Left ventricle myocardium inferior (tissue), 1 donor: ENCODE measurements at regions not wholly inside any gene's neighbourhood (a gene's known extent, or its start where the extent isn't known, plus 50 kb on each side); places are given as distances from the start of the nearest gene placed in this dataset.

Experiments
- DNase-seq: peaks from one replicate; pipeline ENCODE4 v3.0.0-alpha.2; 2020
- H3K27ac ChIP-seq: fragments of 200-600 bp; replicated peaks from 2 replicates; pipeline ENCODE4 v1.8.0; 2021
- H3K27me3 ChIP-seq: fragments of 200-600 bp; 2 replicates; pipeline ENCODE4 v1.8.0; 2021; ENCODE audit warnings: low read depth
- H3K36me3 ChIP-seq: fragments of 200-600 bp; 2 replicates; pipeline ENCODE4 v1.8.0; 2021
- H3K4me1 ChIP-seq: fragments of 200-600 bp; 2 replicates; pipeline ENCODE4 v1.8.0; 2021
- H3K4me3 ChIP-seq: fragments of 200-600 bp; 2 replicates; pipeline ENCODE4 v1.8.0; 2021; ENCODE audit warnings: mild to moderate bottlenecking, moderate library complexity
- H3K9me3 ChIP-seq: fragments of 200-600 bp; replicated peaks from 2 replicates; pipeline ENCODE4 v1.8.0; 2021
- CTCF ChIP-seq: fragments of 200-600 bp; IDR thresholded peaks from 2 replicates; pipeline ENCODE4 v1.8.0; 2021; ENCODE audit warnings: antibody characterized with exemption, mild to moderate bottlenecking, borderline replicate concordance
- intact Hi-C: fragments of 100-400 bp; cut with micrococcal nuclease; formaldehyde crosslinking; loops from one replicate; pipeline ENCODE4 v1.11.0; 2022
- donor health status: DM: no; HTN: yes; CAD: no; lungs with severe emphysema.

- TF ChIP-seq CTCF, result no peak
- H3K4me3 ChIP-seq, result no peak overlapping the region
Observed at GRCh38 chr3:82581350-82581749, 819.9 kb upstream of the GBE1 start.

DNA sequence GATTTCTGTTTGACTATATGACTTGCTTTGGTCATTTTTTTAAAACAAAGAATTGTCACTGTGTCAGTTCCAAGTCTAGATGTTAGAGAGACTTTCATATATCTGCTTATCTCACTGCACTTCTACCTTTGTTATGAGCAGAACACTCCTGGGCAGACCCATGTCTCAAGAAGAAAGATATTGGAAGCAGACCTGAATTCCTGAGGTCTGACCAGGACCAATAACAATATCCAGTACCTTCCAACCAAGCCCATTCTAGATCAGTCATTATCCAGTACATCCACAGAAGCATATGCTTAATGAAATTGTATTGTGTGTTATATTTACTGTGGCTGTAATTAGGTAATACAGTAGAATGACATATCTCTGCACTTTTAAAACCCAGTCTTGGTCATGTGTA is 811.3 kb upstream of the GBE1 start:
- no peak overlapping the region for H3K27ac ChIP-seq
- intact Hi-C loops, result no loop called here
- H3K4me1 ChIP-seq, result no peaks in the 10 kb centered on the region
- H3K36me3 ChIP-seq, result no peaks in the 10 kb centered on the region
- TF ChIP-seq CTCF, result no peak
- no peak for DNase-seq
- H3K4me3 ChIP-seq, result no peak overlapping the region
- no peaks in the 10 kb centered on the region for H3K9me3 ChIP-seq
- no peaks in the 10 kb centered on the region for H3K27me3 ChIP-seq

More at GRCh38 chr3:82581350-82581749, 819.9 kb upstream of the GBE1 start:
- no peak for DNase-seq
- Histone ChIP-seq H3K9me3 (no peaks in the 10 kb centered on the region), H3K36me3 (no peaks in the 10 kb centered on the region), H3K4me1 (no peaks in the 10 kb centered on the region), H3K27ac (no peak overlapping the region), H3K27me3 (no peaks in the 10 kb centered on the region)
- intact Hi-C loops, result no loop called here

- no peaks in the 10 kb centered on the region for H3K9me3 ChIP-seq
- no peak for TF ChIP-seq CTCF
- no peak overlapping the region for H3K27ac ChIP-seq
- no peak overlapping the region for H3K4me3 ChIP-seq
- H3K27me3 ChIP-seq, result no peaks in the 10 kb centered on the region
- intact Hi-C loops, result no loop called here
- no peak for DNase-seq
- no peaks in the 10 kb centered on the region for H3K36me3 ChIP-seq
- H3K4me1 ChIP-seq, result no peaks in the 10 kb centered on the region
Observed at GRCh38 chr3:82568776-82569338, 807.4 kb upstream of the GBE1 start.

DNA sequence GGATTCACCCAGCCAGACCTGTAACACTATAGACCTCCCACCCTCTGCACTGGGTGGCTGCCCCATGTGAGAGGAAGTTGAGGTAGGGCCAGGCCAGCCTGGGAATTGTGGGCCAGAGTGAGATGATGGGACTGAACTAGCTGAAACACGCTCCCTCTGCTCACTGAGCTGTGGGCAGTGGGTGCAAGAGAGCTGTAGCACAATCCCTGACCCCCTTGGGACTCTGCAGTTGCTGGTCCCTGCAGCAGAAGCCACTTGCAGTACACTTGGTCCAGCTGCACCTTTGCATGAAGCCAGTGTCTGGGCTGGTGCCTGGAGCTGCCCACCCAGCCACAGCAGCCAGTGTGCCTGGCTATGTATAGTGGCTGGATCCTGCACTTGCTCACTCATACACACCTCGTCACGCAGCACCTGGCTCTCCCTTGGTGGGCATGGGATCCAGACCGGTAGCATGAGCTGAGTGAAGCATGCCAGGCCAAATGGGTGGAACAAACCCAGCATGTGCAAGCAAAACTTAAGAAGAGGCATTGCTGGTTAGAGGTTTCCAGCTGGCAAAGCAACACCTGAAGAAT is 805.7 kb upstream of the GBE1 start:
- TF ChIP-seq CTCF, result no peak
- H3K36me3 ChIP-seq, result no peaks in the 10 kb centered on the region
- H3K4me3 ChIP-seq, result no peak overlapping the region
- no peak overlapping the region for H3K27ac ChIP-seq
- no peaks in the 10 kb centered on the region for H3K4me1 ChIP-seq
- intact Hi-C loops, result no loop called here
- H3K9me3 ChIP-seq, result no peaks in the 10 kb centered on the region
- DNase-seq, result no peak
- no peaks in the 10 kb centered on the region for H3K27me3 ChIP-seq

DNA sequence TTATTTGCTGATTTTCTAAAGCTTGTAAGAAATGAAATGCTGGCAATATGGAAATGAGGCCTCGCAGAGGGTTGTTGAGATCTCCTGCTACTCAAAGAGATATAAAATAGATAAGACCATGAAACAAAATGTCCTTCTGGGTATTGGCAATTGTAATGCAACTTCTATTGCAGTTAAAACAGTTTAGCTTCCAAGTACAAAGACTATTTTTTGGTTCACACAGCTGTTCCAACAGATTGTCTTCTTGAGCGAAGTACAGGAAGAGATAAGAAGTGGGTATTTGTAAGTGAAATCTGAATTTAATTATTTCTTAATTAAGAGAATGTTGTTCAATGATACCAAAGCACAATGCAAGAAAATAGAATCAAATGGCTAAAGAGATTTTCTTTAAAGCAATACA is 801.5 kb upstream of the GBE1 start:
- H3K36me3 ChIP-seq, result no peaks in the 10 kb centered on the region
- H3K27ac ChIP-seq, result no peak overlapping the region
- H3K4me3 ChIP-seq, result no peak overlapping the region
- intact Hi-C loops, result no loop called here
- no peaks in the 10 kb centered on the region for H3K27me3 ChIP-seq
- no peaks in the 10 kb centered on the region for H3K4me1 ChIP-seq
- no peak for DNase-seq
- no peaks in the 10 kb centered on the region for H3K9me3 ChIP-seq
- no peak for TF ChIP-seq CTCF
